Hypothalamus (tissue), 51 donors: ENCODE measurements at regions not wholly inside any gene's neighbourhood (a gene's known extent, or its start where the extent isn't known, plus 50 kb on each side); places are given as distances from the start of the nearest gene placed in this dataset.
A peak's percentile ranks its signal among the peaks of the same experiment; 100 is the strongest.
"Not testable (repeated sequence)": the region's sequence is repeated elsewhere in the genome, so short reads cannot be mapped to it uniquely, and the experiment has no call there.

Source experiments
- DNase-seq, 51 donors: peaks; one replicate each; lab custom pipeline; 2025; lab: John Stamatoyannopoulos, UW

DNA sequence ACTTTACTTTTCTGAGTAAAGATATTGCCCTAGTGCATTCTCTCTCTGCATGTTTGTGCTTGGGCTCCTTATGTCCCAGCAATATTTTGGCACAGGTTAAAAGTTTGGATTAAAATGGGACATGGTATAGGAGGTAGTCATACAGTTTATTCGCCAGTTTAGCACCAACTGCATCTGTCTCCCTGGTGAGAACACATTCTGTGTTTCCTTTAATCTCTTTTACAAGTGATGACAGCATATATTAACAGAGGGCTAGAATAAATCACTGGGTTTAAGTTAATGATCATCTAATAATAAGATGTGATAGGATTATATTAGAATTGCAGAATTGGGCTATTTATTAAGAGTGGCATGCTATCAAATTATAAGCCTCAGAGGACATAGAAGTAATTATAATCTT, 550.1 kb downstream of the LRRC70 start:
- no peak for DNase-seq

DNA sequence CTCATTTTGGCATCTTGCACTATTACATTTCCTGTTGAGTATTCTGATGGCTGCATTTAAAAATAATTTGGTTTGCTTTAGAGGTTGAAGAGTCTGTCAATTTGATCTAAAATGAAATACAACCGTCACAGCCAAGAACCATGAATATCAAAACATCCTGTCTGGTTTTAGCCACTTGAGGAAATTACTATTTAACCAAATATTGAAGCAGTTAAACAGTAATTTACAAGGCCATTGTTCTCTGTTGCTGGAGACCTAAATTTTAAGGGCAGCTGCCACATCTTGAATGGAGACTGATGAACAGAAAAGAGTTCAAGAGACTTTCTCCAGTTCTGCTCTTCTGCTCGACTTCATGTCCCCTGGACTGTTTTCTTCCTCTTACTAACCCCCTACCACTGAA, 549.4 kb downstream of the LRRC70 start:
- no peak for DNase-seq

DNA sequence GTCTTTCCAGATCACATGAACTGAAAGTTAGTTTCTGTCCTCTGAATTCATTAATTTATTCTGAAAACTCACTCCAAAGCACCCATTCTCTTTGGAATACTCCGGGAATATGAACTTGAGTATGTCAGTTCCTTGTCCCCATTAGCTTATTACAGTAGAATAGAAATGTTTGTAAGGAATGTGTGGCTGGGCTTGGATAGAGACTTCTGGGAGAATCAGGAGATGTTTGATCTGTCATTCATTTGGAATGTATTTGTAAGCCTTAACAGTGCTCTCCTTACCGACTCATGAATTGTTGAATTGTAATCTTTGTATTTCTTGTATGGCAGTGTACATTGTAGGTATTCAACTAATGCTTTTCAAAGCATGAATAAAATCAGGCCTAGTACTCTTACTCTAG, 548.4 kb downstream of the LRRC70 start:
- no peak for DNase-seq

DNA sequence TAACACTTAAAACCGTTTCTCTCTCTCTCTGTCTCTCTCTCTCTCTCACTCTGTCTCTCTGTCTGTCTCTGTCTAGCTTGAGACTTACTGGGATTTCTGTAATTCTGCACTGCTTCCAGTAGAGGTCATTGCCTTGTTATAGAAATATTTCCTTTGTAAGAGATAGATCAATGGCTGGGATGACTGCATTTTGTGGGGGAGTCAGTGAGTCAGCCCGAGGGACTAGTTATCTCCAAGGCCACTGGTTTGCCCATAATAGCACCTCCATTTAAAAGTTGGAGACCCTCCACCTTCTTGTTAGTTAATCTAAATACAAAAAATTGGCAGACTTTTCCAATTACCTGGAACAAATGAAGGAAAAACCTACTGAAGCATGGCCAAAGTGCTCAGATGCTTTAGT, 547.2 kb downstream of the LRRC70 start:
- DNase-seq: peak in 1 of 51 donors; percentile 1

DNA sequence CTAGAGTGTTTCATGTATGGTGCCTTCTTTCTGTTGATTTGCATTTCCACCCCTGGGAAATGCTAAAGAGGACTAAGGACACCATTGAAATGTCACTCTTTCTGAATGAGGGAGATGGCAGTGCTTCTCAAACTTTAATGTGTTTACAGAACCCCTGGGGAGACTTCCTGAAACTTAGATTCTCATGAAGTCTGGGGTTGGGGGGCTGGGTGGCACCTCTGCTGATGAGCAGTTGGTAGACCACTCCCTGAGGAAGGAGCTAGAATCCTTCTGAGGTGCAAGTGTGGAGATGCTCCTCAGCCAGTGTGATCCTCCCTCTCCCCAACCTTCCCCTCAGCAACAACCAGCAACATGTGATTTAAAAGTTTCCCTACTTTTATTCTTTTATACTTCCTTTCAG, 546.8 kb downstream of the LRRC70 start:
- no peak for DNase-seq

DNA sequence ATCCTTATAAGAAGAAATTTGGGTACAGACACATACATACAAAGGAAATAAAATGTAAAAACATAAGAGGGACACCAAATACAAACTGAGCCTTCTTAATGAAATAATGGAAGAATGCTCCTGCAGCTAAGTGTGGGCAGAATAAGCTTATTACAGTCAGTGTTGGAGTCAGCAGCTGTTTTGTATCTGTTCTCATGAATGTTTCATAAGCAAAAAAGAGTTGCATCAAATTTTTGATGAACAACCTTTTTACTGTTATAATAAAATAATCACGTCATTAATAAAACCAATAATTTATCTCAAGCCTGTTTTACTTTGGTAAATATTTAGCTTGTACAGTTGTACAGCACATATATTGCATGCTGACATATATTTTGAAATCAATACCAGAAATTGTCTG, 545.6 kb downstream of the LRRC70 start:
- DNase-seq: no peak

DNA sequence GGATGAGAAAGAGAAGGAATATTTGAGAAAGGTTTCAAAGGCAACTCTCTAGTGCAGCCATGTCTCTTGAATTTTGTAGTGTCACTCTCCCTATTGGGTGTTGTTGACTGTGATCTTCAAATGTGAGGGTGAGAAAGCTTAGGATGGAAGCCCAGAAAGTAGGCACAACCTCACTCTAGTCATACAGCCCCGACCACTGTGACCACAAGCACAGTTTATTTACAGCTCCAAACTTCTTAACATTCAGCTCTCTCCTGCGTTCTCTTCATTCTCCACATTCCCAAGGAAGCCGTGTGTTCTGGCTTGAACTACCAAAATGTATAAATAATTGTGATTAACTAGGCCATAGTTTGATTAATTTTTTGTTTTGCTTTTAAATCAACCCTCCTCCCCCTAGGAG, 542.9 kb downstream of the LRRC70 start:
- DNase-seq: no peak

DNA sequence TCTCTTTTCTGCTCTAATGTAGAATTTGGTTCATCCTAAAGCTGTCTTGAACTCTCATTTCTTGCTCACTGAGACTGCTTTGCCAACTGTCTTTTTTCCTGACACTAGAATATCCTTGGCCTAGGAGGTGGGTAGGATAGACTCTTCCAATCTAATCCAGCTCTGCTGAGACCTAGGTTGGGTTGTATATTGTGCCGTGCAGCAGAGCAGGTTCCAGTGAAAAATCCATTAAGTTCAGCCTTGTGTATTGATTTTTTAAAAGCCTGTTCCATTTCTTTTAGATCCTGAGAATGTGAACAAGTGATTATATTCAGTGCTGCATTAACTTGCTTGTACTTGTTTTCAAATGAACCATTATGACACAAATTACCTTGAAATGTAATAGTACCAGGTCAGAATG, 539.6 kb downstream of the LRRC70 start:
- DNase-seq: no peak

DNA sequence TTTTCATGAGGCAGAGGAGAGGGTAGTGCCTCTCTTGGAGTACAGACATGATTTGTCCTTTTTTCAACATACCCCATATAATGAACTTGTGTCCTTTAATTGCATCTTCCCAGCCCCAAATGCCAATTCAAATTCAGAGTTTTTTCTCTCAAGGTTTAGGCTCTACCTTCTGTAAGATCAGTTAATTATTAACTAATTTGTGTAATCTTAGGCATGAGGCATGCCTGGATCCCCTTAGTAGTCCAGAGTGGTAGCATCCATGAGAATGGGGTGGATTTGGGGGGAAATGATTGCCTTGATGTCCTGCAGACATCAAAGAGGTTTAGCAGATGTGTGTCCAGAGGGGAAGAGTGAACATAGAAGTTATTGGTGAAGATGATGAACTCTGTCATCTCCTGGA, 533.3 kb downstream of the LRRC70 start:
- DNase-seq: no peak

DNA sequence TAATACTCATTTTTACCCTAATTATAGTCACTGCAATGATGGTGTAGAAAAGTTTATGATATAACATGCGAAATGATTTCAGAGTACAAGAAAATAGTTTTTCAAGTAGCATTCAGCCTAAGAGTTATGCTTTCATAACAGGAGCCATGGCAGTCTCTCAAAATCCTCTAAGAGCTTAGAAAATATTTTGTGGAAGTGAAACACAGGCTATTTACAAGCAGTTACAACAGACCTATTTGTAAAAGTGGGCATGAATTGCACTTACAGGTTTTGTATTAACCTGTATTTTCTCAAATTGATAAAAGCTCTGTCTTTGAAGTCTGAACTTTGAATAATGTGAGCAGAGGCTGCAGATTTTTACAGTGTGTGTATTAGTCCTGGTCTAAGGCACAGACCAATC, 523.3 kb downstream of the LRRC70 start:
- DNase-seq: no peak

DNA sequence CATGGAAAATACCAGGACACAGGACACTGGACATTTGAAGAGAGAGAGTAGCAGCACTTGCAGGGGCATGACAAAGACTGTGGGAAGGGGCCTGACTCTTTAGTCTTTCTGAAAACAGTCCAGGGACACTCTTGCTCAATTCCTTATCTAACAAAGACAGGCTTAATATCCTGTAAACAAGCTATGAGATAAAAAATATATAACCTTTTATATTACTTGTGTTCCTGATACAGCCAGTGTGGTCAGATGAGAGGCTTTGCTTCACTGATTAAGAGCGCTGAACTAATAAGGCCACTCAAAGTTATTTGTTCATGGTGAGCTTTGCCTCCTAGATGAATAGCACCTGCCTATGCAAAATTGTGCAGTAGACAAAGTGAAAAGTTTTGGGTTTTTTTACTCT, 518.7 kb downstream of the LRRC70 start:
- DNase-seq: no peak

DNA sequence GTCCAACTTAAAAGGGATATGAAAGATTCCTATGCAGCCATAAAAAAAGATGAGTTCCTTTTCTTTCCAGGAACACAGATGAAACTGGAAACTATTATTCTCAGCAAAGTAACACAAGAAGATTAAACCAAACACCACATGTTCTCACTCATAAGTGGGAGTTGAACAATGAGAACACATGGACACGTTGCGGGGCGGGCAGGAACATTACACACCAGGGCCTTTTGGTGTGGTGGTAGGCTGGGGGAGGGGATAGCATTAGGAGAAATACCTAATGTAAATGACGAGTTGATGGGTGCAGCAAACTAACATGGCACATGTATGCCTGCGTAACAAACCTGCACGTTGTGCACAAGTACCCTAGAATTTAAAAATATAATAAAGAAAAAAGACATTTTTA, 516.1 kb downstream of the LRRC70 start:
- DNase-seq: no peak

DNA sequence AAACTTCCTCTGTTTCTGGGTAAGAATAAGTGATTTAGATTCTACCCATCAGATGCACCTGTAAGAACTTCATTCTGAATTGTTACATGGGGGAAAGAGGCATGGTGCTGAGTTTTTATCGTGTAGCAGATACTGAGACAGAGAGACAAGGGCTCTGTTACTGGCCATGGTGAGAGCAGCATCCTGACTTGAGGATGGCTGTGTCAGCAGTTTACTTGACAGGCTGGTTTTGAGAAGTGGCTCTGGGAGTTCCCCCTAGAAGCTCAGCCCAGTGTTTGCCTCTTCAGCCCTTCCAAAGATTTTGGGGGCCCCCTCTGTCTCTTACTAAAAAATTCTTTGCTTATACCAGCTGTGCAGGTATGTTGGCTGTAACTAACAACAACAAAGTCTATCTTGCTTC, 510.5 kb downstream of the LRRC70 start:
- no peak for DNase-seq

DNA sequence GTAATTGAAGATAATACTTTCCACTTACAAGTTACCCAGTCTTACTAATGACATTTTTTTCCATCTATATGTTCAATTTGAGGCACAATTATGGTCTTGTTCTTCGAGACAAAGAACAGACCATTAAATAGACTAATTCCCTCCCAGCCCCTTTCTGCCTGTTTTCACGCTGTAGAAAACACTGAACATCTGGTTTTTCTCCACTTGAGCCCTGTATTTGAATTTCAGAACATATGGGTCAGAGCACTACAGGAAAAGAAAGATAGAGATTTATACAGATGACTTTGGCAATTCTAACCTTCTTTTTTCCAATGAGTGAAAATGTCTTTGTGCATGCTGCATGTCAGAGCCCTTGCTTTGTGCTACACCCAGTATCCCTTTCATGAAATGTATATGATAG, 506.9 kb downstream of the LRRC70 start:
- no peak for DNase-seq

DNA sequence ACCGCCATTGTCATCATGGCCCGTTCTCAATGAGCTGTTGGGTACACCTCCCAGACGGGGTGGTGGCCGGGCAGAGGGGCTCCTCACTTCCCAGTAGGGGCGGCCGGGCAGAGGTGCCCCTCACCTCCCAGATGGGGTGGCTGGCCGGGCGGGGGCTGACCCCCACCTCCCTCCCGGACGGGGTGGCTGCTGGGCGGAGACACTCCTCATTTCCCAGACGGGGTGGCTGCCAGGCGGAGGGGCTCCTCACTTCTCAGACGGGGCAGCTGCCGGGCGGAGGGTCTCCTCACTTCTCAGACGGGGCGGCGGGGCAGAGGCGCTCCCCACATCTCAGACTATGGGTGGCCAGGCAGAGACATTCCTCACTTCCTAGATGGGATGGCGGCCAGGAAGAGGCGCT, 505.1 kb downstream of the LRRC70 start:
- DNase-seq: not testable (repeated sequence)

DNA sequence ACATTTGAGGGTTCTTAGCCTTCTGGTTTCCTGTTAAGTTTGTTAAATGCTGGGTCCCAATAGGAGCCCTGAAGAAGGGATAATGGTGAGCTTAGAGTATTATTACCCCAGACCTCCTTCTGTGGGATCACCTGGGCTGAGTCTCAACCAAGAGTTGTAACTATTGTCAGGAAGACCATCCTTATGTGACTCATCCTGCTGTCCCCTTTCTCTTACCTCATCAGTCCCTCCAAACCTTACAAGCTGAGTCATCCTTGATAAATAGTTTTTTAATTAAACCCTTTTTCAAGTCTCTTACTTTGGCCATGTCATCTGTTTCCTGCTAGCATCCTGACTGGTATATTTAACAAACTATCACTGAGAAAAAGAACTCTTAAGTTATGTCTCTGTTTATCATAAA, 502.8 kb downstream of the LRRC70 start:
- no peak for DNase-seq

DNA sequence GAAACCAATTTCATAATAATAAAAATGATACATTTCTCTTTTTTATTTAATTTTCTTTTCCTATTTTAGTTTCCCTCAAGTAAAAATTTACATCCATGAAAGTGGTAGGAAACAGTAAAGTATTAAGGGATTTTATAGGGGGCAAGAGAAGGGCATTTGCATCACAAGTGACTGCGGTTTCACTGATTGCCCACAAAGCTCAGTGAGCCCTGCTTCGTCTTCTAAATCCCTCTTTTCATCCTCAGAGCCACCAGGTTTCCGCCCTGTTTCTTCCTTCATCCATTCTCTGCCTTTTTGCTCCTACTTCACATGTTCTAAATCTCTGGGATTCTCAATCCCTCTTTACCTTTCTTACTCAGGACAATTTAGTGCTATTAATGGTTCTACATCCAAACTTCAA, 491.4 kb downstream of the LRRC70 start:
- DNase-seq: no peak

DNA sequence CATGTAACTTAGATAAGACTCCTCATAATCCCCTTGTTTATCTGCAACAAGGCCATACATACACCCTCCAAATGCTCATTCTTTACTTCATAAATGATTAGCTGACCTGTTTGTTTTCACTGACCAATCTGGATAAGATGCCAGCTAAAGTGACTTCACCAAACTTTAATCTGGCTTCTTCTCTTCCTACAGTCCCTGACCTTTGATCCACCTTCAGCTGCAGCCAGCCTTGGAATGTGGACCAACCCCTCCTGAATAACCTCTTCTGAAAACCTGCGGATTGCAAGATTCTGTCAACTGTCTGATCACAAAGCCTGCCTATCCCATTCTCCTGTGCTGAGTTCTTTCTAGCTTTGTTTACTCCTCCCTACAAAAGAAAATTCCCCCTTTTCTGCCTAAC, 476.8 kb downstream of the LRRC70 start:
- no peak for DNase-seq

DNA sequence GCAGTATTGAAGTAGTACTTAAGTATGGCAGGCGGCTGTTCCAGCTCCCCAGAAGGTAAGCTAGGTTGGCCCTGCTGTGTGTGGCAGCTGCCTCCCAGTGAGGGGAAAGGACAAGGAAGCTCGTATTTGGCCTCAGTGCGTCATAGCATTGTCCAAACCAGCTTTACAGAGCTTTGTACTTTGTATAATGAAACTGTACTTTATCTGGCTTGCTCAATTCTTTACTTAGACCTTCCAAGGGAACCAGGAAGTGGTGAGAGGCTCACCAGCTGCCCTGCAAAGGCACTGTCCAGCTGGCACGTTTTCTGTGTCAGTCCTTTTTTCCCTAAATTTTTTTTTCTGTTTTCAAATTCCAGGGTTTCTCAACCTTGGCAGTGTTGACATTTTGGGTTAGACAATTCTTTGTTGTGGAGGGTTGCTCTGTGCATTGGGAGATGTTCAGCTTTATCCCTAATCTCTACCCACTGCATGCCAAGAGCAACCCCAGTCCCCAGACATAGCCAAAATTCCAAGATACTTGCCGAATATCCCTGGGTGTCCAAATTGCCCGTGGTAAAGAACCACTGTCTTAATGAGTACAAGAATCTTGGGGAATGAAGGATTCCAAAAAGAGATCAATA, 474.5 kb downstream of the LRRC70 start:
- DNase-seq: no peak

DNA sequence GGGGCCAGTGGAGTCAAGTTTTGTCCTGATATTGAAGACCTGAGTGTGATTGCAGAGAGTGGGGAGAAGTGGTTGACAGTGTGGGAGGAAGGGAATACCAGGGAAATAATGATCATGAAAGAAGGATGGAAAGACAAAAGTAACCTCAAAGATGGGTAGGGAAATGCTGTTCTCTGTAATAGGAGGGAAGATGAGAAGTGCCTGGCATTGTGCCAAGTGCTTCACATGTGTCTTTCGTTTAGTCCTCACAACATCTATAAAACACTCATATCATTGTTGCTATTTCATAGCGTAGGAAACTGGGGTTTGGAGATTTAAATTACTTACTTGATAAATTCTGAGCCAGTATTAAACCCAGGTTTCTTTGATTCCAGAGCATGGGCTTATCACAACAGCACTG, 472.3 kb downstream of the LRRC70 start:
- no peak for DNase-seq

DNA sequence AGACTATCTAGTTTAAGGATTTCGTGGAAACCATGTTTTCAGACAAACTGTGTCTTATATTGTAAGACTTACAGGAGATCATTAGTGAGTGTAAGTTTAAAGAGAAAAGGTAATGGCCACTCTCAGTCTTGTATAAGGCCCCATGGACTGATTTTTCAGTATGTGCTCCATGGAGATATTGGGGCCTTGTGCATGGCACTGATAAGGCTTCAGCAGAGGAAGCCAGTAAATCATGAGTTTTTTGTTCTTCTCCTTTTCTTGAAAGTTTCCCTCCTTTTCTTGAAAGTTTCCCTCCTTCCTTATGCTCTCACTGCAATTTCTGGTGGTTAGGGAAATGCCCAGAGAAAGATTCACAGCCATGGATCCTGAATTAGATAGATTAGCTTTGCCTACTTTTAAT, 471.3 kb downstream of the LRRC70 start:
- DNase-seq: no peak

DNA sequence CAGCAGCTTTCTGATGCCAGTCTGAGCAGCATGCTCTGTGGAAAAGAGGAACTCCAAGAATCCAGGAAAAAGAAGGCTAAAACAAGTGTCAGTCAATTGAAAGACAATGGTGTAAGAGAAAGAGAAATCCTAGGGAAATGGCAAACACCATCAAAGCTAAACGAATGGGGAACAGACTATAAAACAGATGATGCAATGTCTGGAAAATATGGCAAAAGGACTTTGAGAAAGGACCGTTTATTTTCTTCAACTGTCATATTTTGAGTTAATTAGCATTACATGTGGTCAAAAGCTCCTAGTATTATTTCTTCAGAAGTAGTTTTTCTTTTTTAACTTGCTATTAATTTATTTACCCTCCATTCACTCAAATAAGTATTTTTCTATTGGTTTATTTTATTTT, 465.2 kb downstream of the LRRC70 start:
- DNase-seq: no peak

DNA sequence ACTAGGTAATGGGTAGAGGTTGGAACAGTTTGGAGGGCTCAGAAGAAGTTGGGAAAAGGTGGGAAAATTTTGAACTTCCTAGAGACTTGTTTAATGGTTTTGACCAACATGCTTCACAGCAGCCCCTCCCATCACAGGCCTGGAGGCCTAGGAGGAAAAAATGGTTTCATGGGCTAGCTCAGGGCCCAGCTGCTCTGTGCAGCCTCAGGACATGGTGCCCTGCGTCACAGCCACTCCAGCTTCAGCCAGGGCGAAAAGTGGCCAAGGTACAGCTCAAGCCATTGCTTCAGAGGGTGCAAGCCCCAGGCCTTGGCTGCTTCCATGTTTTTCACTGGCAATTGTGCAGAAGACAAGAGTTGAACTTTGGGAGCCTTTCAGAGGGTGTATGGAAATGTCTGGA, 453.7 kb downstream of the LRRC70 start:
- no peak for DNase-seq

DNA sequence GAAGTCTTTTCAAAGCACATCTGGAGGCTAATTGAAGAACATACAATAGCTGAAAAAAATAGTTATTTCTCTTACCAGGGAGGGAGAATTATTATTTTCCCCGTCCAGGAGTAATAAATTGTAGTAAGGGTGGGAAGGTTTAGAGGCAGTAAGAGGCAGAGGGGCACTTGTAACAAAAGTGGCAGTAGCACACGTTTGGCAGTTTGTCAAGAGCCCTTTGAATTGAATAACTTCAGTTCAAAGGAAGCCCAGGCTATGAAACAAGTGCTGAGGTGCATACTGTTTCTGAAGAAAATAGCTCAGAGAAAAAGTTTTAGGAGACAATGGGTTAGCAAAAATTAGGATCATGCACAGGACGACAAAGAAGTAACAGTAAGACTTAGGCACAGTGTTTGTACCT, 451.3 kb downstream of the LRRC70 start:
- no peak for DNase-seq
